Activated CD4-positive, alpha-beta T cell treated with anti-CD3 and anti-CD28 coated beads, Interleukin-2, amount 50 U/mL, for 48 hours (primary cell): ENCODE measurements at regions not wholly inside any gene's neighbourhood (a gene's known extent, or its start where the extent isn't known, plus 50 kb on each side); places are given as distances from the start of the nearest gene placed in this dataset.

Experiments
- DNase-seq, 2 experiments: peaks; one replicate each; pipeline ENCODE4 v3.0.0-alpha.2; 2020

DNA sequence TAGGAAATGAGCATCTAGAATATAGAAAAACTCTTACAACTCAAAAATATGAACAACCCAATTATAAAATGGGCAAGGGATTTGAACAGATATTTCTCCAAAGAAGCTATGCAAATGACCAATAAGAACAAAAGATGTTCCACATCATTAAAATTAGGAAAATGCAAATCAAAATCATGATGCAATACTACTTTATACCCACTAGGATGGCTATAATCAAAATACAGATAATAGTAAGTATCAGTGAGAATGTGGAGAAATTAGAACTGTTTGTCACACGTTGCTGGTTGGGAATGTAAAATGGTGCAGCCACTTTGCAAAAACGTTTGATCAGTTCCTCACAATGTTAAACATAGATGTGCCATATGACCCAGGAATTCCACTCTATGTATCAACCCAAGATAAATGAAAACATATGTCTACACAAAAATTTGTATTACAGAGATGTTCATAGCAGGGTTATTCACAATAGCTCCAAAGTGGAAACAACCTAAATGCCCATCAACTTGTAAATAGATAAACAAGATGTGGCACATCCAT, 558.4 kb downstream of the SLC4A3 start:
- no peak for DNase-seq

DNA sequence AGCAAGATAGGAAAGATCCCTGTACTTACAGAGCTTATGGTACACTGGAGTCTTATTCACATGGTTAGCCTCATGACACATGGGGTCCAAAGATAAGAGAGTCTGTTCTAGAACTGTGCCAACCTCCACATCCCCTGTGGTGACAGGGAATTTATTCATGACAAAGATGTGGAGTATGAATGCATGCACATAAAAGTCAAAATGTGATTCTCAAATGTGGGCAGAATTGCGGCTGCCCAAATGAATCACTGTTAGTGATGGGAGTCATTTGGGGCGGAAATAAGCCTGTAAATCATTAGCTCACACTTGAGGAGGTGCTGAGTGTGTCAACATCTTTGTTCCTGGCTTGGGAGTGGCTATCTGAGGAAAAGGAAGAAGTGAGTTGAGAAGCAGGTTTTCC, 560.6 kb downstream of the SLC4A3 start:
- no peak for DNase-seq

DNA sequence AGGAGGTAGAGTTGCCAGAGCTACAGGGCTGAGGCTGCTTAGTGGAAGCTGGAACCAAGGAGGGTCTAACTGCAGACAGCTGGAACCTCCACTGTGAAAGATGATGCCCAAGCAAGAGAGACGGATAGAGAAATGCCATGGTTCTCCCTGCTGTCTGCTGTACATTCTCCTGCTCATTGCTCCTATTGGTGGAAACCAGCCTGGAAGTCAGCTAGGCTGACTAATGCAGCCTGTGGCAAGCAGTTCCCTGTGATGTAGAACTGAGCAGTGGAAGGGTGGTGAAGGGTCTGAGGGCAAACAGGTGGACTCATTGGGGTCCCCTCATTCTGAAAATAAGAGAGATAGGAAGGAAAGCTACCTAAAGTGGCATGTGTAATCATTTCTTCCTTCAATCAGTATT, 563.6 kb downstream of the SLC4A3 start:
- DNase-seq: no peak

DNA sequence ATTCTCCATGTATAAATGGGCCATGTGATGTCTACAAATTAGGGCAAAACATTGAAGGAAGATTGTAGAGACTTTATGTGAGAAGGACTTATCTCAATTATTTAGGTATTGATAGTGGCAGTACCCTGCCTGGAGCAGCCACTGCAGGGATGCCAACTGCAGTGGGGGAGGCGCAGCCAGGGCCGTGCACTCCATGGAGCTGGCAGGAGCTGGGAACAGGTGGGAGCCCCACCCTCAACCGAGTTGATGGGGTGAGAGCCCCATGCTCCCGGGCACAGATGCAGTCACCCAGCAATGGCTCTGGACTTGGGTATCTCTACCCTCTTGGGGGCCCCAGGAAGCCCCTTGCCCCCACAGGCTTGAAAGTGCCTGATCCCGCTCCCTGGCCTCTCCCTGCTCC, 564.3 kb downstream of the SLC4A3 start:
- DNase-seq: no peak

DNA sequence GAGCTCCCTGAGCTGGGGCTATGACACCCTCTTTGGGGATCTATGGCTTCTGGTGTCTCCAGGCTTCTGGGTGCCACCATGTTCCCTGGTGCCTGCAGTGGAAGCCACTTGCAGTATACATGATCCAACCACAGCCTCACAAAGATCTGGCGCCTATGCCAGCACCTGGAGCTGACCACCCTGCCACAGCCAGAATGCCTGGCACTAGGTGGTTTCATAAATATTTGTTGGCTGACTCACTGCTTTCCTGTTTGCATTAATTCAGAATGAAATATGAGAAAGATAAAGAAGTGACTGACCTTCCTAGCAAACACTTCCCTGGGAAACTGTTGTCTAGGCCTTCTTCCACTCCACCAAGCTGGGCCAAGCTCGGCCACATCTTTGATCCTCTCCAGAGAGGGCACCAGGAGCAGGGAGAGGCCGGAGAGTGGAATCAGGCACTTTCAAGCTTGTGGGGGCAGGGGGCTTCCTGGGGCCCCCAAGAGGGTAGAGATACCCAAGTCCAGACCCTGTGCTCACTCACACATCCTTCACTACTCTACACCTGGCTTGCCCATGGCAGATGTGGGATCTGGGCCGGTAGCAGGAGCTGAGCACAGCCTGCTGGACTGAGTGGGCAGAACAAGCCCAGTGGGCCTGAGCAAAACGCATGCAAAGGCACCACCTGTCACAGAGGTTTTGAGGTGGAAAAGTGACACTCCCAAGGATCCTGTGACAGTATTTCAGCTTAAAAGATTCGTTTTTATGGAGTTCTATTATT, 565.7 kb downstream of the SLC4A3 start:
- DNase-seq: no peak

DNA sequence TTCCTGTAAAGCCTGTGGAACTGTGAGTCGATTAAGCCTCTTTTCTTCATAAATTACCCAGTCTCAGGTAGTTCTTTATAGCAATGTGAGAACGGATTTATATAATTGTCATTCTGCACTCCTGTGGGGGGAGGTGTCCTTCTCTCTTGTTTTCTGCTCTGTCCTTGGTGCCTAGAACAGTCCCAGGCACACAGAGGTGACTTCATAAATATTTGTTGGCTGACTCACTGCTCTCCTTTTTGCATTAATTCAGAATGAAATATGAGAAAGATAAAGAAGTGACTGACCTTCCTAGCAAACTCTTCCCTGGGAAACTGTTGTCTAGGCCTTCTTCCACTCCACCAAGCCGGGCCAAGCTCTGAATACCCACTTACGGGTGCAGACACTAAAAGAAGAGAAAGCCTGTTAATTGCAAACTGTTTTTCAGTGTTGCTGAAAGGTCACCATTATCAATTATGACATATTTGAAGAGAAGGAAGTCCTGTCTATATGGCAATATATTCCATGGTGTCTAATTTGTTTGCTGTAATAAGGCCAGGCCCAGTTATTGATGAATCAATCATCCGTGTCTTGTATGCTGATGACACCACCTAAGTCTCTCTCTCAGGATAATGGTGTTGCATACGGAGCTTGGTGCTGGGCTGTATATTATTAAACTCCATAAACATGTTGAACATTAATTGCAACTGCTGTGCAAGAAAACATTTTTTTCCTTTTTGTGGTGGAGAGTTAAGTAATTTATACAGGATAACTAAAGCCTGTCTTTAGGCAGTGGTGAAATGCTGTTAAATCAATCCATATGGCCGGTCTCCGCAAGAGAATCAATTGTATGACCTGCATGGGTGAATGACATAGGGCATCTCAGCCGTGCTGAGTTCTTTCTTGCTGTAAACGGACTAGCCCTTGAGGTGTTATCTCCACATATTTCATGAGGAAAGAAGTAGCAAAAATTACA, 567.5 kb downstream of the SLC4A3 start:
- no peak for DNase-seq

DNA sequence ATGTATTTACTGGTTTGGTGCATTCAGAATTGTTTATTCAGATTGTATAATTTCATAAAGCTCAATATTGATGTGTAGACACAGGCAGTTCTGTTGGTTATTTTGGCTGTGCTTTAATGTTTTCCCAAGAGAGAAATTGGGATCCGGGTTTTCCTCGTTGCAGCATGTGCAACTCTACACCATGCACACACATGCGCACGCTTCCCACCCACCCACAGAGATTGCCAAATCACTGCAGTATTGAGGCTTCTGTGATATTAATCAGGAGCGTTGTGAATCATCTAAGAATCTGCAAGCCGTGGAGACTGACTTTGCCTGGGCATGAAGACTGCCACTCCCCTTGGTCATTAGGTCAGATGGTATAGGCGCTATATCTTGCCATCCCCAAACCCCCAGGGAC, 571.5 kb downstream of the SLC4A3 start:
- DNase-seq: no peak

DNA sequence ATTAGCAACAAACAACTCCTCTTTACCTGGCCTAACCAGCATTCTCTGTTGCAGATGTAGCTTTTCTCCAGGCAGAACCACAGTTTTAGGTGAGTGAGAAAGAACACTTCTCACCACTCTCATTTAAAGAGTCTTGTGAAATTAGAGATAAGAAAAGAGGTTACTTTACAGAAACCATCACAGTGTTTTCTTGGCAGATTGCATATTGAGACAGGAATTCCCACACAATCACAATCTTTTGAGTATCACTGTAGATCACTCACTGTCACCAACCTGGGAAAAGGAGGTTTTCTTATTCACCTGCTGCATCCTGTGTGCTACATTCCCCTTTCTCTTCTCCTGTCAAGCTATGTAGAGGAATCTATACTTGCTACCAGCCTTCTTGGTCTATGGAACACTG, 574.6 kb downstream of the SLC4A3 start:
- DNase-seq: no peak

DNA sequence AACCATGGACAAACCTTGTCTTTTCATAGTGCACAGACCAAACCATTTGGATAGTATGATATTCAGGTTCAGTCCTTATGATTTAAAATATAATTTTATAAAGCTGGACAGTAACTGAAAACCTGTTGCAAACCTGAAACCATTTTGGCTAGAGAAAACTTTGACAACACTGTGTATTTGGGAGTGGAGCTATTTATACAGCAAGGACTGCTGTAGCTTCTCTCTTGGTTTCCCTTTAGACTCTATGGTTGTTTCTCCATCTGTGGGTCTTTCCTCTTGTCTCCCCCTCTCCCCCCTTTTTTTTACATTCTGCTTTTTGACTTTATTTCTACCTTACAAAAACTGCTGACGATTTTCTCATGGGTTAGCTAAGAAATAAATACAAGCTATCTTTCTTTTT, 581.7 kb downstream of the SLC4A3 start:
- no peak for DNase-seq

DNA sequence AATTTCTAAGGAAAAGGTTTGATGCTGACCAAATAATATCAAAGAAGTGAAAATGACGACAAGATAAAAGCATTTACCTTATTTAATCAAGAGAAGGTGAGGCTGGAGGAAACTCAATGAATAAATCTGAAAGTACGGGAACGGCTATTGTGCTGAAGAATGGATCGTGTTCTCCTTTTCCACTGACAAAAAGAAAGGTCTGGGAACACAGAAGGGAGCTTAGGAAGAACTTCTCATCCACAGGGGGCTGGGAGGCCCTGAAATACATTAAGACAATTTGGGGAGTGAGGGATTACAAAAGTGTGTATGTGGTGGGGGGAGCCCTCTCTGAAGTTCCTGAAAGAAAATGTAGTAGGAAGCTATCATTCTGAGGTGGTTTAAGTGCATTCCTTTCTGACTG, 582.3 kb downstream of the SLC4A3 start:
- DNase-seq: no peak

DNA sequence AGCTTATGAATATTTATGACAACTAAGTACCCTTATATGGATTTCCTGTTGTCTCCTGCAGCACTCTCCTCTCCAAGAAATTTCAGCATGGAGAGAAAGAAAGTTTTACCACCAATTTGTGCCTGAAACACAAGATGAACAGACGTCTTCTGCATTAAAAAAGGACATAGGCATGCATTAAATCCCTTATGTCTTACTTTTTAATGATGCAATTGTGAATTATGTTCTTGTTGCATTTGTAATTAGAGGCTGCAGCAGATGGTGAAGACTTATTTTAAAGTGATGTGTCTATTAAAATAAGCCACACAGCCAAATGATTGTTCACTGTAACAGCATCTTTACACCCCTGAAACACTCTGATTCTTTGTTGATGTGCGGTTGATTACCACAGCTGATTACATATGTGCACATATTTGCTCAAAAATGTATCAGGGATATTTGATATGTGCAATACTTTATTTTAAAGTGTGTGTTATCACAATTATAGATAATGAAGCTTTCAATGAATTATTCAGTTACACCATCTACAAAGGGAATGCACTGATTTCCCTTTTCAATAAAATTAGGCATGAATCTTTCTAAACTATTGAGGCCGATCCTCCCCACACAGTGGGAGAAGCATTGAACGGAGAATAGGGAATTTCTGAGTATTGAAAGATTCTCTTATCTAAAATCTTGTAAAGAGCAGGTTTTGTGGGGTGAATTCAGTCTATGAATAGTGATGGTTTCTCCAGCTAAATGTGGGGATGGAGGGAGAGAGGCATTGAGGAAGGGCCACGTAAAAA, 585.1 kb downstream of the SLC4A3 start:
- DNase-seq: no peak

DNA sequence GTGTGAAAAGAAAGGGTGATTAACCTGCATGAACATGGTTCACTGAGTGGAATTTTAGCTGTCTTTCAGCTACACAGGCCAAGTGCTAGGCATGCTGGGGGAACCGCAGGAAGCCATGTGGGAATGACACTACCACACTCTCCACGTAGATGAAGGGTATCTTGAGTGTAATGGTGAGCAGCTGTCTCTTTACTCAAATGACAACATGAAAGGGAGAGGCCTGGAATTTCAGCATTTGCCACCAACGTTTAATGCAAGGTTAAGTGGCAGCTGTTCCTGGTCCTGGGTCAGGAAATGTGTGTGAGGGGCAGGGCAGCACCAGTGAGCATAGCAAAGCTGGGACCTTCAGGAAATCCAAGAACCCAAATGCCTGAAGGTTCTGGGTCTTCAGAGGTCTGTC, 588.4 kb downstream of the SLC4A3 start:
- no peak for DNase-seq

DNA sequence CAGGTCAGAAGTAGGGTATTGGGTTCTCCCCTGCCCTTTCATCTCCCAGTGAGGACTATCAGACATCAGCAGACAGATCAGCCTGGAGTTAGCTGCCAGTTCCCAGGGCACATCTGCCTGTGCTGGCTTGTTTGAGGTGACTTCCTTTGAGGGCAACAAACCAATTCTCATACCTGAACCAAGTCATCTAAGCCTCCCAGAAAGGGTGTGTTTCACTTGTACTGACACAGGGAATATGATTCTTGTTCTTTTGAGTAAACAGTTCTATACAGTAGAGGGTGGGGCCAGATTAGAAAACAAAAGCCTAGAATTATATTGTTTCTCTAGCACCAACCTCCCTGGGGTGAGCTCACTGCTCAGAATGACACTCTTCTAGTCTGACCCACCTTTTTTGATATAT, 591.9 kb downstream of the SLC4A3 start:
- no peak for DNase-seq

DNA sequence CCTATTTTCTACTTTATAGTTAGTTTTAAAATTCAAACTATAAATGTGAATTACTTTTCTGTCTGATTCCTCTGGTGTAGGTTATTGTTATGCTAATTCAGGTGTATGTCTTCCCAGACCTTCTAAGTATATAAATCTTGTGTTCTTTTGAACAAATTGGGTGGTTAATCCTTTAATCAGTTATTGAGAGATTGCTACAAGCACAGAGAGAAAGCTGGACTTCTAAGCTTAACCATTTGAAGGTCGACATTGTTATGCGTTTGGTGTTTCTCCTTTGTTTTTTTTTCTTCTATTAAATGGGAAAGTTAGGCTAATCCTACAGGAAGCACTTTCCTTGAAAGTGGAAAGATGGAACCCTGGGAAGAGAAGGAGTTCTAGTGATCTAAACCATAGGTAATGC, 592.6 kb downstream of the SLC4A3 start:
- no peak for DNase-seq

DNA sequence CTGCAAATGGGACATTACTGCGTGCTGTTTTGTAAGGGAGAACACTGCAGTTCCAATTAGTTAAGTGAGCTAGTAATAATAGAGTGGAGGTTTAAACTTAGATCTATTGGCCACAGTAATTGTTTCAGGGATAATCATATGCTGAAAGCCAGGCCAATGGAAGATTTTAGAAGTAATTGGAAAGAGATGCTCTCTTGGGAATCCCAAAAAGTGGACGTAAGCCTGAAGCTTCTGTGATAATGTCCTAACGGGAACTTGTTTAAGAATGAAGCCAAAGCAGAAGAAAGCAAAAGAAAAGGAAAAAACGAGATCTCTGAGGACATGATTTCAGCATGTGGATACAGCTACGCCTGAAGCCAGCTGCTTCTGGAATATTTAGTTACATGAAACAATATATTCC, 594.6 kb downstream of the SLC4A3 start:
- DNase-seq: no peak

DNA sequence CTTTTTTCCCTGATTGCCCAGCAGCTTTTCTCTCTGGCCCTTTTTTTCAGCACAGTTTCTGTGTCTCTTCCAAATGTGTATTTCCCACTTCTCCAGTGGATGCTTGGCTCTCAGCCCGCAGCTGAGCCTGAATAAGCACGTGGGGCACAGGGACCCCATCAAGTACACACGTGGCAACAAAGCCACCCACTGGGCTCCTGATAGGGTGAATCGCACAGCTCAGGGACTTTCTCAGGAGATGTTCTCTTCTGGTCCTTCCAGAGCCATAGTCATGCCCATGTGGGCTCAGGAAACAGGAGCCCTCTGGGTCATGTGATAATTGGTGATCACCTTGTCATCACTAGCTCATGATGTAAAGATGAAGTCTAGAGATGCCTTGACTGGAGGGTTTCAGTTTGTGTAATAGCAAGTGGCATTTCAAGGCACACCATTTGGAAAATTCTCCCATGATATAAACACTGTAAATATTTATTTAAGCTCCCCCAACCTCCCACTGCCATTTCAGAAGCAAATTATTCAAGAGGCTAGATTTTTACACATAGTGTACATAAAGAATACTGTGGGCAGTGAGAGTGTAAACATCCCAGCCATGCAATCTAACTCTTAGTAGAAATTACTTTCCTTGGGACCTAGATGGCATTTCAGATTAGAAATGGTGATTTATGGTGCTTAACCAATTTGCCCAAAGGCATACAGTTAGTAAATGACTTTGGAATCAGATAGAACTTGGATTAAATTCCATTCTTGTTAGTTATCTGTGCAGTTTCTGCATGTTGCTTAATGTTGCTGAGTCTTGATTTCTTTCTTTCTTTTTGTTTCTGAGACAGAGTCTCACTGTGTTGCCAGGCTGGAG, 597.5 kb downstream of the SLC4A3 start:
- DNase-seq: no peak

DNA sequence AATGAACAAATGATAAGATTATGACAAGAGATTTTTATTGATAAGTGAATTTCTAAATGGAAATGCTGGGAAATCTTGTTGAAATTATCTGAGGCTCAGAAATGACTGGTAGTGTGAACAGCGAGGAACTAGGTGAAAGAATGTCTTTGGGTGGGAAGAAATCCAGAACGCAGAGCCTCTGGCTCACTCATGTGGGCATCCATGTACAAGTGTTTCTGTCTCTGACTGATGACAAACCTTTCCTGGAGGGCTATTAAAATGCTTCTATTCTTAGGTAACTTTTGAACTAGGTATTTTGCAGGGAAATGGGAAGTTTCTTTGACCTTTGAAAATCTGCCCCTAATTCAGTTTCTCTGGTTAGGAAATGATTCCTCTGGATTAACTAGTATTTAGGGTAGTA, 598.6 kb downstream of the SLC4A3 start:
- DNase-seq: no peak

DNA sequence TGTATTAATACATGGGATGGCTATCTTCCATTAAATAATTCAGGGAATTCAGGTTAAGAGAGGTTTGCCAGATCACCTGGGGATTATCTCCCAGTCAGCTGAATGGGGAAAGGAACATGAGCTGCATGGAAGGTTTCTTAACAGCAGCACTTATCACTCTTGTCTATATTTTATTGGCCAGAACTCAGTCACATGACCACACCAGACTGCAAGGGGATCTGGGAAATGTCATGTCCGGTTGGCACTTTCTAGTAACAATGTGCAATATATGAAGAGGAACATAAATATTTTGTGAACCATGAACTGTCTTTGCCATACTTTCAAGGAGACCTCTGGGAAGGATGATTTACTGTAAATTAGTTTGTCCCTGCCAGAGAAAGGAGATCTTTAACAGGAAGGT, 599.1 kb downstream of the SLC4A3 start:
- DNase-seq: no peak

DNA sequence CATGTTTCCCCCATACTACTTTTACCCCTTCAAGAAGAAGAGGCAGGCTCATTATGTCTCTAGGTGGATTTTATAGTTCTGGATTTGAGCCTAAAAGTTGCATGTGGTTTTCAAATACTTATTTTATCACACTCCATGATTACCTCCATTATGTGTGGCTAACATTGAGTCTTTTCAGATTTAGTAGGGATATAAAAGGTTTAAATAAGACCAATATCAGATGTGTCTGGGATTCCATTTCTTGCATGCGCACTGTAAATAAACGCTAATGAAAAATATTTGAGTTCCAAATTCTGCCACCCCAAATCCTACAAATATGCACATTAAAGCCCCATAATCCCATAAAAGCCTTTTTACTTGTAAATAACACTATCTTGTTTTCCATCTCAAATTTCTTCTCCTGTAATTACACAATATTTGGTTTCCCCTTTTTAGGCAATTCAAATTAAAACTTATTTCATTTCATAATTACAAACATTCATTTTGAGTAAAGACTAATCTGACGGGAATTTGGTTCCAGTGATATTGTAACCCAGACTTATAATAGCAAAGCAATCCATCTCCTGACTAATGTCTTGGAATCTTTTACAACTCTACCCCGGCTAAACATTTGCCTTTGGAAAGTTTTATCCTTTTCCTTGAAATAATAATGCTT, 600.0 kb downstream of the SLC4A3 start:
- no peak for DNase-seq

DNA sequence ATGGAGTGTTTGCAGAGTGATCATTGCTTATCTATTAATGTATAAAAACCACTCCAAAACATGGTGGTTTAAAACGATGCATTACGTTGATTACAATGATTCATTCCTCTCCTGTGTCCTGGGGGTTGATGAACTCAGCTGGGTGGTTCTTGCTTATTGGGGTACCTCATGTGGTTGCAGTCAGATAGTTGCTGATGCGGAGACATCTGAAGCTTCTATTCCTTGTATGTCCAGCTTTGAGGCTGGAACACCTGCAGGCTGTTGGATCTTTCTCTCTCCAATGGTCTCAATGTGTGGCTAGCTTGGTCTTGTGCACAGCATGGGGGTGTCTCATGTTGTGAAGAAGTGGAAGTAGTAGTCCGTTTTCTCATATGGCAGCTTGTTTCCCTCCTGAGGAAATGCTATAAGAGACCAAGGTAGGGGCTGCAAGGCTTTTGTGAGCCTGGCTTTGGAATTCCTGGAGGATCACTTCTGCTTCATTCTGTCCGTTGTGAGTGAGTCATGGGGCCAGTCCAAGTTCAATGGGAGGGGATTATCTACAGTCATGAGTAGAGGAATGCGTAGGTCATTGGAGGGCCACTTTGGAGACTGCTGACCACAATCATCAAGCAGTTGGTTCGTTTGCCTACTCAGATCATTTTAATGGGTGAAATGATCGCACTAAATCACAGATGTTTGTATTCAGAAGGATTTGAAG, 601.0 kb downstream of the SLC4A3 start:
- no peak for DNase-seq

DNA sequence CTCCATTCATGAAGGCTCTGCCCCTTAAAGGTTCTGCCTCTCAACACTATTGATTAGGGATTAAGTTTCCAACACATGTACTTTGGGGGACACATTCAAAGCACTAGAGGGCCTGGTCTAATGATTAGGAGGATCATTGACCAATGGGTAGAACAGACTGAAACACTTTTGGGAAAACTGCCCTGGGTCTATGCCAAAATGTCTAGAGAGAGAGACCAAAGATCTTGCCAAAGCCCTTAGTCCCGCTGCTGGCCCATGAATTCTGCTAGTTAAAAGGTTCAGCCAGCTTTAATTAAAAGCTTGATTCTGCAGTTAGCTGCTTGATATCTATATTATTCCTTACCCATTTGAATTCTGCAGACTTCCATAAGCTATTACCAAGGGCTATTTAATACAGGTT, 613.2 kb downstream of the SLC4A3 start:
- DNase-seq: no peak
